ENCODE measurements at regions not wholly inside any gene's neighbourhood (a gene's known extent, or its start where the extent isn't known, plus 50 kb on each side); places are given as distances from the start of the nearest gene placed in this dataset.

GRCh38 chr7:116443646-116444045 is 55.9 kb upstream of the CAV2 start:
- CTCF ChIA-PET, result no interaction called here
- ATAC-seq (replicated peaks in 1 of 4), result no peak
- no CpG with 5 or more reads among the region's 3 CpGs for WGBS (ENCODE audit: insufficient coverage)

GRCh38 chr7:116445447-116446211 is 53.9 kb upstream of the CAV2 start:
- Mint-ChIP-seq H3K36me3 (no peaks in the 10 kb centered on the region), H3K4me3 (no peak overlapping the region), H3K9me3 (no peaks in the 10 kb centered on the region), H3K4me1 (no peaks in the 10 kb centered on the region), H3K27me3 (peaks cover 13% of the 10 kb centered on the region in 2 donors), H3K27ac (no peak overlapping the region)
- Histone ChIP-seq H3K9me3 (no peaks in the 10 kb centered on the region), H3K27ac (ENCODE audit: low read length) (no peak overlapping the region), H3K4me3 (ENCODE audit: control insufficient read depth in 1 of 2, extremely low read depth in 1 of 2, low read length in 1 of 2) (no peak overlapping the region), H3K27me3 (replicated peaks in 1 of 2; ENCODE audit: control insufficient read depth in 2 of 2, extremely low read depth in 1 of 2, insufficient read depth in 2 of 2, low read length in 1 of 2) (peaks cover 0 to 4% of the 10 kb centered on the region in 2 experiments), H3K36me3 (ENCODE audit: control insufficient read depth in 2 of 2, extremely low read depth in 1 of 2, insufficient read depth in 1 of 2, low read length in 1 of 2) (no peaks in the 10 kb centered on the region), H3K4me1 (ENCODE audit: control insufficient read depth in 1 of 2, extremely low read depth in 1 of 2, insufficient read depth in 2 of 2, low read length in 2 of 2) (no peaks in the 10 kb centered on the region)
- ATAC-seq (replicated peaks in 1 of 4), result no peak
- ChIA-PET CTCF (no interaction called here), POLR2A (no interaction called here)
- no peak for DNase-seq
- WGBS (ENCODE audit: insufficient coverage), result no CpG with 5 or more reads among the region's 6 CpGs

More at GRCh38 chr7:116443646-116444045, 55.9 kb upstream of the CAV2 start:
- H3K36me3 Mint-ChIP-seq, result no peaks in the 10 kb centered on the region
- H3K4me3 Mint-ChIP-seq, result no peak overlapping the region
- H3K4me1 Mint-ChIP-seq, result no peaks in the 10 kb centered on the region
- H3K4me1 ChIP-seq (ENCODE audit: control insufficient read depth in 1 of 2, extremely low read depth in 1 of 2, insufficient read depth in 2 of 2, low read length in 2 of 2), result no peaks in the 10 kb centered on the region
- H3K36me3 ChIP-seq (ENCODE audit: control insufficient read depth in 2 of 2, extremely low read depth in 1 of 2, insufficient read depth in 1 of 2, low read length in 1 of 2), result no peaks in the 10 kb centered on the region
- no peak for DNase-seq
- H3K27me3 ChIP-seq (replicated peaks in 1 of 2; ENCODE audit: control insufficient read depth in 2 of 2, extremely low read depth in 1 of 2, insufficient read depth in 2 of 2, low read length in 1 of 2), result peaks cover 0 to 4% of the 10 kb centered on the region in 2 experiments
- H3K9me3 ChIP-seq, result no peaks in the 10 kb centered on the region
- H3K27ac ChIP-seq (ENCODE audit: low read length), result no peak overlapping the region
- no peaks in the 10 kb centered on the region for H3K9me3 Mint-ChIP-seq
- POLR2A ChIA-PET, result no interaction called here
- H3K27ac Mint-ChIP-seq, result no peak overlapping the region
- H3K27me3 Mint-ChIP-seq, result peaks cover 6 to 10% of the 10 kb centered on the region in 2 donors
- H3K4me3 ChIP-seq (ENCODE audit: control insufficient read depth in 1 of 2, extremely low read depth in 1 of 2, low read length in 1 of 2), result no peak overlapping the region

DNA sequence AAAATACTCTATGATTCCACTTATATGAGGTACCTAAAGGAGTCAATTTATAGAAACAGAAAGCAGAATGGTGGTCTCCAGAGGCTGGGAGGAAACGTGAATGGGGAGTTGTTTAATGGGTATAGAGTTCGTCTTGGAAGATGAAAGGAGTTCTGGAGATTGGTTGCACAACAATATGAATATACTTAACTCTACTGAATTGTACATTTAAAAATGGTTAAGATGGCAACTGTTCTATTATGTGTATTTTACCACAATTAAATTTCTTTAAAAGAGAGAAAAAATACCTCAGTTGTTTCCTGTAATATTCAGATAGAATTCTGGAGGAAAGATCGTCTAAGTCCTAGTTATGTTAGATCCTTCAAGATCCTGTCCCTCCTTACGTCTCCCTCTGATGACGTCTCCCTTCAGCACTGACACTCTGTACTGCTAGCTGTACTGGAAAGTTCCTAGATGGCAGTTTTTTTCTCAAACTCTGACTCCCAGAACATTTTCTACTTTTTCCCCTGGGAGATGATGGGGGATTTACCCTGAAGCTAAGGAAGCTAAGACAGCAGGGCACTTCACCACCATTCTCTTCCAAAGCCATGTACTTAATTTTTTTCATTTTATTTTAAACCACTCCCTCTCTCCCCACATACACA is 53.2 kb upstream of the CAV2 start:
- POLR2A ChIA-PET, result no interaction called here
- ATAC-seq (replicated peaks in 1 of 4) (no peak), DNase-seq (no peak)
- no CpG with 5 or more reads among the region's 5 CpGs for WGBS (ENCODE audit: insufficient coverage)
- H3K9me3 ChIP-seq, result no peaks in the 10 kb centered on the region
- no peaks in the 10 kb centered on the region for H3K36me3 ChIP-seq (ENCODE audit: control insufficient read depth in 2 of 2, extremely low read depth in 1 of 2, insufficient read depth in 1 of 2, low read length in 1 of 2)
- Mint-ChIP-seq H3K4me1 (no peaks in the 10 kb centered on the region), H3K36me3 (no peaks in the 10 kb centered on the region), H3K27ac (no peak overlapping the region), H3K27me3 (peaks cover 13% of the 10 kb centered on the region in 2 donors), H3K4me3 (no peak overlapping the region), H3K9me3 (no peaks in the 10 kb centered on the region)
- no peak overlapping the region for H3K27ac ChIP-seq (ENCODE audit: low read length)
- CTCF ChIA-PET, result no interaction called here
- no peak overlapping the region for H3K4me3 ChIP-seq (ENCODE audit: control insufficient read depth in 1 of 2, extremely low read depth in 1 of 2, low read length in 1 of 2)
- peaks cover 0 to 4% of the 10 kb centered on the region in 2 experiments for H3K27me3 ChIP-seq (replicated peaks in 1 of 2; ENCODE audit: control insufficient read depth in 2 of 2, extremely low read depth in 1 of 2, insufficient read depth in 2 of 2, low read length in 1 of 2)
- H3K4me1 ChIP-seq (ENCODE audit: control insufficient read depth in 1 of 2, extremely low read depth in 1 of 2, insufficient read depth in 2 of 2, low read length in 2 of 2), result no peaks in the 10 kb centered on the region

- no peak overlapping the region for H3K4me3 ChIP-seq (ENCODE audit: control insufficient read depth in 1 of 2, extremely low read depth in 1 of 2, low read length in 1 of 2)
- no peak for ATAC-seq (replicated peaks in 1 of 4)
- POLR2A ChIA-PET, result no interaction called here
- H3K9me3 ChIP-seq, result no peaks in the 10 kb centered on the region
- Mint-ChIP-seq H3K4me1 (no peaks in the 10 kb centered on the region), H3K27me3 (peaks cover 13% of the 10 kb centered on the region in 2 donors), H3K36me3 (no peaks in the 10 kb centered on the region), H3K27ac (no peak overlapping the region), H3K4me3 (no peak overlapping the region), H3K9me3 (no peaks in the 10 kb centered on the region)
- H3K27me3 ChIP-seq (replicated peaks in 1 of 2; ENCODE audit: control insufficient read depth in 2 of 2, extremely low read depth in 1 of 2, insufficient read depth in 2 of 2, low read length in 1 of 2), result peaks cover 0 to 1% of the 10 kb centered on the region in 2 experiments
- DNase-seq, result no peak
- CTCF ChIA-PET, result interaction anchor here in 1 of 2 donors (0.6 kb wide), 1 partner anchor 143 kb away, joined by 3 read pairs; no protein-coding TSS in a partner anchor
- no peak overlapping the region for H3K27ac ChIP-seq (ENCODE audit: low read length)
- WGBS (ENCODE audit: insufficient coverage), result no CpG with 5 or more reads among the region's 2 CpGs
- H3K4me1 ChIP-seq (ENCODE audit: control insufficient read depth in 1 of 2, extremely low read depth in 1 of 2, insufficient read depth in 2 of 2, low read length in 2 of 2), result no peaks in the 10 kb centered on the region
- no peaks in the 10 kb centered on the region for H3K36me3 ChIP-seq (ENCODE audit: control insufficient read depth in 2 of 2, extremely low read depth in 1 of 2, insufficient read depth in 1 of 2, low read length in 1 of 2)
These were observed 52.1 kb upstream of the CAV2 start for GRCh38 chr7:116447436-116447835.

DNA sequence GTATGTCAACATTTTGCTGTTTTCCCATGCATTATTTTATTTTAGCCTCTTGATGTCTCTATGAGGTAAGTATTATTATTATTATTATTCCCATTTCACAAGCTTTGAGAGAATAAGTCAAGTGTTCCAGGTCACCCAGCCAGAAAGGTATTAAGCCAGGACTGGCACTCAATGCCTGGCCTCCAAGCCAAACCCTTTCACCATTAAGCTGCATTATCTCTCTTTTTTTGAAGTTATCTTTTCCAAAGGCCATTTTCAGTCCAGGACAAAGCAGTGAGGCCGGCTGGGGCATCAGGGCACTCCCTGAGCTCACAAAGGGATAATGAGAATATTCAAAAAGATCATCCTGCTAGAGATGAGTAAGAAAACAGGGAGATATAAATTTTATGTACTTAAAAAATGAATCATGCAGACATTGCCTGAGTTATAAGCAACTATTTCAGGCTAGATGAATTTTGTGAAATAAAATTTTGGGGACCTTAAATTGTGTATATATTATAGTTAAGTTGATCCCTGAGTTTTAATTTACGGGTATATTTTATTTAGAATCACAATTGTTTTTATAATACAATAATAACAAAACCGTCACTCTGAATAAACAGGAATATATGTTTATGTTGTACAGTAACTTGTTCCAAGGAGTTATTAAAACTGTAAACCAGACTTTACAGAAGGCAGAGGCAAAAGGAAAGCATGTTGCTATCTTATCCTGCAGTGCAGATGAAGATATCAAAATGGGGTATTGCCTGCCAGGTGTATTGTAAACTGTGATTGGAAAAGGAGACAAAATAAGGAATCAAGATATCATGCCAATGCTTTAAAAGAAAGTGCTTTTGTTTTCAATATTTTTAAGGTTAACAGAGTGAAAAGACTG is 51.3 kb upstream of the CAV2 start:
- peaks cover 0 to 1% of the 10 kb centered on the region in 2 experiments for H3K27me3 ChIP-seq (replicated peaks in 1 of 2; ENCODE audit: control insufficient read depth in 2 of 2, extremely low read depth in 1 of 2, insufficient read depth in 2 of 2, low read length in 1 of 2)
- CTCF ChIA-PET, result interaction anchor here in 1 of 2 donors (0.6 kb wide), 1 partner anchor 142 kb away, joined by 3 read pairs; no protein-coding TSS in a partner anchor
- Mint-ChIP-seq H3K4me1 (no peaks in the 10 kb centered on the region), H3K36me3 (no peaks in the 10 kb centered on the region), H3K27me3 (peaks cover 13% of the 10 kb centered on the region in 2 donors), H3K9me3 (no peaks in the 10 kb centered on the region), H3K27ac (no peak overlapping the region), H3K4me3 (no peak overlapping the region)
- no CpG with 5 or more reads among the region's 3 CpGs for WGBS (ENCODE audit: insufficient coverage)
- H3K9me3 ChIP-seq, result no peaks in the 10 kb centered on the region
- H3K4me3 ChIP-seq (ENCODE audit: control insufficient read depth in 1 of 2, extremely low read depth in 1 of 2, low read length in 1 of 2), result no peak overlapping the region
- no peaks in the 10 kb centered on the region for H3K36me3 ChIP-seq (ENCODE audit: control insufficient read depth in 2 of 2, extremely low read depth in 1 of 2, insufficient read depth in 1 of 2, low read length in 1 of 2)
- no peak for DNase-seq
- H3K4me1 ChIP-seq (ENCODE audit: control insufficient read depth in 1 of 2, extremely low read depth in 1 of 2, insufficient read depth in 2 of 2, low read length in 2 of 2), result no peaks in the 10 kb centered on the region
- POLR2A ChIA-PET, result no interaction called here
- H3K27ac ChIP-seq (ENCODE audit: low read length), result no peak overlapping the region
- no peak for ATAC-seq (replicated peaks in 1 of 4)

- Mint-ChIP-seq H3K27me3 (peaks cover 12% of the 10 kb centered on the region in 2 donors), H3K27ac (no peak overlapping the region), H3K4me1 (no peaks in the 10 kb centered on the region), H3K36me3 (no peaks in the 10 kb centered on the region), H3K4me3 (no peak overlapping the region), H3K9me3 (no peaks in the 10 kb centered on the region)
- H3K4me3 ChIP-seq (ENCODE audit: control insufficient read depth in 1 of 2, extremely low read depth in 1 of 2, low read length in 1 of 2), result no peak overlapping the region
- H3K36me3 ChIP-seq (ENCODE audit: control insufficient read depth in 2 of 2, extremely low read depth in 1 of 2, insufficient read depth in 1 of 2, low read length in 1 of 2), result no peaks in the 10 kb centered on the region
- ATAC-seq (replicated peaks in 1 of 4) (no peak), DNase-seq (no peak)
- POLR2A ChIA-PET, result no interaction called here
- no CpG with 5 or more reads among the region's 4 CpGs for WGBS (ENCODE audit: insufficient coverage)
- no peak overlapping the region for H3K27ac ChIP-seq (ENCODE audit: low read length)
- H3K9me3 ChIP-seq, result no peaks in the 10 kb centered on the region
- CTCF ChIA-PET, result no interaction called here
- no peaks in the 10 kb centered on the region for H3K4me1 ChIP-seq (ENCODE audit: control insufficient read depth in 1 of 2, extremely low read depth in 1 of 2, insufficient read depth in 2 of 2, low read length in 2 of 2)
- peaks cover 0 to 4% of the 10 kb centered on the region in 2 experiments for H3K27me3 ChIP-seq (replicated peaks in 1 of 2; ENCODE audit: control insufficient read depth in 2 of 2, extremely low read depth in 1 of 2, insufficient read depth in 2 of 2, low read length in 1 of 2)
These were observed 50.1 kb upstream of the CAV2 start for GRCh38 chr7:116449441-116449840.
